Right ventricle myocardium inferior (tissue), 1 donor: ENCODE measurements at regions not wholly inside any gene's neighbourhood (a gene's known extent, or its start where the extent isn't known, plus 50 kb on each side); places are given as distances from the start of the nearest gene placed in this dataset.

Source experiments
- ATAC-seq: fragments of 200-7000 bp; cut with Tn5 transposase; one replicate; pipeline ENCODE4 v1.9.1; 2020; ENCODE audit warnings: mild to moderate bottlenecking, moderate library complexity
- DNase-seq: peaks from one replicate; pipeline ENCODE4 v3.0.0; 2021; ENCODE audit errors: missing footprints
- intact Hi-C: fragments of 100-400 bp; cut with DNase I; formaldehyde crosslinking; loops from one replicate; pipeline ENCODE4 v1.11.0; 2022
- donor health status: DM: no; HTN: yes; CAD: no; lungs with severe emphysema.

GRCh38 chr11:15471895-15472799 lies 357.4 kb downstream of the INSC start:
- ATAC-seq (no peak), DNase-seq (no peak)
- intact Hi-C loops, result no loop called here

- DNase-seq (no peak), ATAC-seq (no peak)
- intact Hi-C loops, result no loop called here
Measured at GRCh38 chr11:15473954-15474837, 359.5 kb downstream of the INSC start.

- ATAC-seq, result no peak
- intact Hi-C loops, result no loop called here
Measured at GRCh38 chr11:15476371-15476917, 361.7 kb downstream of the INSC start.

GRCh38 chr11:15481871-15482270 lies 367.1 kb downstream of the INSC start:
- intact Hi-C loops, result no loop called here
- ATAC-seq (no peak), DNase-seq (no peak)

More at GRCh38 chr11:15476371-15476917, 361.7 kb downstream of the INSC start:
- DNase-seq, result no peak

GRCh38 chr11:15483205-15483604 lies 368.5 kb downstream of the INSC start:
- ATAC-seq (no peak), DNase-seq (no peak)
- intact Hi-C loops, result no loop called here

GRCh38 chr11:15484398-15484797 lies 369.7 kb downstream of the INSC start:
- intact Hi-C loops, result no loop called here
- ATAC-seq, result no peak
- no peak for DNase-seq

GRCh38 chr11:15485432-15485831 lies 370.7 kb downstream of the INSC start:
- ATAC-seq, result no peak
- intact Hi-C loops, result no loop called here
- DNase-seq, result no peak

GRCh38 chr11:15489281-15489680 lies 374.6 kb downstream of the INSC start:
- DNase-seq, result no peak
- intact Hi-C loops, result no loop called here
- ATAC-seq, result no peak

GRCh38 chr11:15490535-15490934 lies 375.8 kb downstream of the INSC start:
- ATAC-seq, result no peak
- intact Hi-C loops, result no loop called here
- DNase-seq, result no peak

GRCh38 chr11:15493066-15493465 lies 378.3 kb downstream of the INSC start:
- ATAC-seq (no peak), DNase-seq (no peak)
- intact Hi-C loops, result no loop called here

- no peak for DNase-seq
- intact Hi-C loops, result no loop called here
- no peak for ATAC-seq
Measured at GRCh38 chr11:15493921-15494620, 379.3 kb downstream of the INSC start.

- DNase-seq, result no peak
- ATAC-seq, result no peak
- intact Hi-C loops, result no loop called here
Measured at GRCh38 chr11:15494740-15495139, 380.0 kb downstream of the INSC start.

GRCh38 chr11:15495462-15495861 lies 380.7 kb downstream of the INSC start:
- intact Hi-C loops, result no loop called here
- DNase-seq, result no peak
- ATAC-seq, result no peak

- ATAC-seq (peak; percentile 60), DNase-seq (no peak)
- intact Hi-C loops, result no loop called here
Measured at GRCh38 chr11:15497366-15497765, 382.6 kb downstream of the INSC start.

- no peak for DNase-seq
- ATAC-seq, result no peak
- intact Hi-C loops, result no loop called here
Measured at GRCh38 chr11:15499674-15500073, 385.0 kb downstream of the INSC start.

GRCh38 chr11:15500643-15501042 lies 385.9 kb downstream of the INSC start:
- intact Hi-C loops, result no loop called here
- ATAC-seq, result no peak
- DNase-seq, result no peak

GRCh38 chr11:15501566-15501965 lies 386.8 kb downstream of the INSC start:
- DNase-seq (no peak), ATAC-seq (no peak)
- intact Hi-C loops, result no loop called here

GRCh38 chr11:15505155-15505554 lies 390.4 kb downstream of the INSC start:
- no peak for ATAC-seq
- no peak for DNase-seq
- intact Hi-C loops, result no loop called here

- DNase-seq (no peak), ATAC-seq (no peak)
- intact Hi-C loops, result no loop called here
Measured at GRCh38 chr11:15507592-15507991, 392.9 kb downstream of the INSC start.
